CD4-positive, alpha-beta T cell treated with Interleukin-15 for 1 hour (primary cell): ENCODE measurements at regions not wholly inside any gene's neighbourhood (a gene's known extent, or its start where the extent isn't known, plus 50 kb on each side); places are given as distances from the start of the nearest gene placed in this dataset.
A peak's percentile ranks its signal among the peaks of the same experiment; 100 is the strongest.

ENCODE experiments used
- DNase-seq: peaks from one replicate; pipeline ENCODE4 v3.0.0-alpha.2; 2020

DNA sequence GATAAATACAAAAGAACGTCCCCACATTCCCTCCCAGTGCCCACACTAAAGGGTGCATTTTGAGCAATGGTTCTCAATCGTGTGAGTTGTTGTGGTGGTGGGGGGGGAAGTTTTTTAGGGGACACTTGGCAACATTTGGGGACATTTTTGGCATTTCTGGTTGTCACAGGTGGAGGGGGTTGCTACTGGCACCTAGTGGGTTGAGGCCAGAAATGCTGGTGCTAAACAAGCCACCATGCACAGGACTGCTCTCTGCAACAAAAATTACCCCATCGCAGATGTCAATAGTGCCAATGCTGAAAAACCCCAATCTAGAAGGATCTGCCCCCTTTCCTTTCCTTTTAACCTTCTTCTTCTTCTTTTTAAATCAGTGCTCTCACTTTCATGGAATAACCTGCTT is 453.3 kb downstream of the TSHZ3 start:
- DNase-seq, result no peak

DNA sequence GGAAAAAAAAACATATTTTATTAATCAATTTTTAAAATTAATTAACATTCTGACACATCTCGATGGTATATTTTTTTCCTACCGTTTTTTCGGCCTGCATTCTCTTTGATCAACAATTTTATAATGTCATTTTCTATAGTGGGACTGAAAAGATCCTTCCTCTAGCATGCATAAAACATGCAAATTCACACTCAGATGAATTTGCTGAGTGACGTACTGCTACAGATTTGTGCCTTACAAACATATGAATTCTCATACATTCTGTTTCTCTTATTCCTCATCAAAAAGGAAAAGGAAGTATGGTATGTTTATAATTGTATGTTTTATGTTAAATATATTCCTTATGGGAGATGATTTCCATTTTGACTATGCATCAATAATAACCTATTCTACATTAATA is 458.2 kb downstream of the TSHZ3 start:
- no peak for DNase-seq

DNA sequence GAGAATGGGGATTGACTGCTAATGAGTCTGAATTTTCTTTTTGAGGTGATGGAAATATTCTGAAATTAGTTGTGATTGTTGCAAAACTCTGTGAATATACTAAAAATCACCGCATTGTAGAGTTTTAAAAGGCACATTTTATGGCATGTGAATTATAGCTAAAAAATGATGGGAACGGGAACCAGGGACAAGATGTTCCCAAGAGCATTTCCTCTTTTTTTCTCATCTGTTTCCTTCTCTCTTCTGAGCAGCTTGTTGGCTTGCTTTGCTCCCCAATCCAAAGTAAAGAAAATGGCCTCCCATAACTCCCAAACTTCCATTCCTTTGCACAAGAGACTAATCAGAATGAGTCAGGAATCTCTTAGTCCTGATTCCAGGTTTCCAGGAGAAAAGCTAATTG is 459.2 kb downstream of the TSHZ3 start:
- DNase-seq, result no peak

DNA sequence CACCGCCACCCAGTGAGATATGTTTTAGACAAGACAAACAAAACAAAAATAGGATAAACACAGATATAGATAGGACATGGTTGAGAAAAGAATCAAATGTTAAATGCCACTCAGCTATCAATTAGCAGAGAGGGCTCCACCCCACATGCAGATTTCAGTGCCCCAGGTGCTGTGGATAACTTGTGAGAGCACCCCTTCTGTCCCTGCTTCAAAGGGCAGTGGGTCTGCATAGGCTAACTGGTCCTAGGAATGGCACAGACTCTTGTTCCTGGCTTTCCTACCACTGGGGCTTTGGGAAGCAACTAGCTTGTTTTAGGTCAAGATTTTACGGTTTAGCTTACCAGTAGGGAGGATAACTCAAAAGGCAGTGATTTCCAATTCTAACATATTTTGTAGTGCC is 460.3 kb downstream of the TSHZ3 start:
- no peak for DNase-seq

DNA sequence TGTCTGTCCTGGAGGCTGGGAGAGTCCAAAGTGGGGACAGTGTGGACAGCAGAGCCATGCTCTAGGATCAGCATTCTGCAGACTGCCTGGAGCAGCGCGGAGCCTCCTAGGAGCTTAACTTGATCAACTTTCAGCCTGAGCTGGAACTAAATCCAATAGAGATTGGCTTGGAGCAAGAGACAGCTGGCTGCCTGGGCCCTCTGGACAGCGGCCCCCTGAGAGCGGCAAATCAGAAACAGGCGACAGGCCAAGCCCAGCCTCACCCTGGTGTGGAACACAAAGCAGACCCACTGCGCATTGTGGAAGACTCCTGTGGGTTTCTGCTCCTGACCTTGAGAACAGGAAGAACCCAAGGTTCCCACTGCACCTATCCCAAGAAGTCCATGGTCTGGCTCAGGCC is 462.2 kb downstream of the TSHZ3 start:
- DNase-seq, result no peak

DNA sequence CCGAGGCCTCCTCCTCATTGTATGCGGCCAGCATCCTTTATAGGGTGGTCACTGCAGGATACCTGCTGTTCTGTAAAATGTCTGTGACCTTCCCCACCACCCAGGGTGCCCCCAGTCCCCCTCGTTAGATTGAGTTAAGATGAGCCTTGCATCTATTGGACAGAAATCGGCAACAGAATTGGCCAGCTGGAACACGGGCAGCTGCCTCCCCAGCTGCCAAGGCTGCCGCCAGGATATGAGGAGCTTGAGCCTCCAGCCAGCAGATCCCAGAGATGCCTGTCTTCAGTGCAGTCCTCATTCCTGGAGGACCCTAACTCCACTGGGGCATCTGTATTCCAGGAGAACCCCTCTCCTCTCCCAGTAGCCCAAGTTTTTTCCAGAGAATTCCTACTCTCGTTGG is 463.0 kb downstream of the TSHZ3 start:
- DNase-seq, result no peak

DNA sequence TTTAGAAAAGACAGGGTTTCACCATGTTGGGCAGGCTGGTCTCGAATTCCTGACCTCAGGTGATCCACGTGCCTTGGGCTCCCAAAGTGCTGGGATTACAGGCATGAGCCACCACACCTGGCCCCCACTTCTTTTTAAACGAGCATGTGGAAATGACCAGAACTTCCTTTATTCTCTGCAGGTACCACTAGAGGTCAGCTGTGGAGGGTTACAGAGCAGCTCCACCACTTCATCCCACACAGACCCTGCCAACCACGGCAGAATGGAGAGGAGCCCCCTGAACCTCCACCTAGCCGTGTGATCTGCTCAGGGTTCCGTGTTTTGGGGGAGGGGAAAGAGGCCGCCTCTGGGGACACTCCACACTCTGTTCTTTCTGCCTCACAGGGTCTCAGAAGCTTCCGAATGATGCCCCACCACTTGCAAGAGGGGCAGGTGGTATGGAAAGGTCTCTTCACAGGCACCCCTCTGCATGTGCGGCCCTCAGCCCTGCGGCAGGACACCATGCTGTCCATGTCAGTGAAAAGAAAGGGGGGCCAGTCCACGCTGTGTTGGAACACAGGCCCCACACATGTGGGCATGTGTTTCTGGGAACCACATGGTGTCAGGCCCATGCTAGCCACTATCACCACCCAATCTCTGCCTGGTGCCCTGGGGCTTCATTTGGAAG is 465.0 kb downstream of the TSHZ3 start:
- no peak for DNase-seq

DNA sequence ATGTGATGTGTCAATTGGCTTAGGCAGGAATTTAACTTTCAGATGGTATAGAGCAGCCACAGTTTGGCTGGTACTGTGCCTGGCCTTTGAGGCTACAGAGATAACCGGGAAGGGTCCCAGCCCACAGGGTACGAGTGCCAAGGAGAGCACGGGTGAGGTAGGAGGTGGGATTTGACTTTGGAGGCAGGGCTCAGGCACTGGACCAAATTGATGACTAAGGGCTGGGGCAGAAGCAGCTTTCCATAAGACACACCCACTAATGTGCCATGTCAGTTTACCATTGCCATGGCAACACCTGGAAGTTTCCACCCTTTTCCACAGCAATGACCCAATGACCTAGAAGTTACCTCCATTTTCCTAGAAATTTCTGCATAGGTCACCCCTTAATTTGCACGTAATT is 466.2 kb downstream of the TSHZ3 start:
- no peak for DNase-seq

DNA sequence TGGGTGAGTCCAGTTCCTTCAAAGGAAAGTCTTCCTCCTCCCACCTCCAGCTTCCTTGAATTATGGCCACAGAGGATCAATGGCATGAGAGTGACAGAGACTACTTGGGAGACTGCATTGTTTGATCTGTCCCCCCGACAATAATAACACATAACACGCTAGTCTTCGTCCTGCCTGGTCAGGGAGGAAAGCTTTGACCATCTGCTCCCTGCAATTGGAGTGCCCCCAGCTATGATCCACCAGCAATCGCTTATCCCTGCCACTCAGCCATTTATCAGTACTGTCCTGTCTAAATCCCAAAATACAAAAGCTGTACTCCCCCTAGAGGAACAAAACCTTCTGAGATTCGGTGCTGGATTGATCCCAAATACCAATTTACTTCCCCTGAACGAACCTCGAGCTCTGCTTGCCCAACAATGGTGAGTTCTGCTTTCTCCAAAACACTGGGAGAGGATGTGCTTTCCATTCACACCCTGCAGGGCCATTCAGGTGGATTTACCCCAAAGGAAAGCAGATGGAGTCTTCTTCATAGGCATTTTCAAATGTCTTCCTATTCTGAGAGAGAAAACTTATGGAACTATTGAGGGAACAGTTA is 466.7 kb downstream of the TSHZ3 start:
- no peak for DNase-seq

DNA sequence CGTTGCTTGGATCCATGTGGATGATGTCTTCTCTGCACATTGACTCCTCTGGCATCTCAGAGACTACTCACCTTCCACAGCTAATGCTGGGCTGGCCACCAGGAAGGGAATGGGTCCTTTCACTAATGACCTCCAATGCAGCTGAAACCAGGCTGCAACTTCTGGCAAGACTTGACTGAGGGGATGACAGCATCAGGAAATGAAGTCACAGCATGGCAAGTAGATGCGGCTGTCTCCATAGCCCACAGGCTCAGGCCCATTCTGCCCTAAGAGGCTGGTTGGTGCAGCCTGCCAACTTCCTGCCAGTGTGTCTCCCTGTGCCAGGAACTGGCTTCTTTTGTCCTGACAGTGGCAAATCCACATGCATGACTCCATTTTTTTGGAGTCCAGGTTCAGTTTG is 467.3 kb downstream of the TSHZ3 start:
- DNase-seq, result no peak

DNA sequence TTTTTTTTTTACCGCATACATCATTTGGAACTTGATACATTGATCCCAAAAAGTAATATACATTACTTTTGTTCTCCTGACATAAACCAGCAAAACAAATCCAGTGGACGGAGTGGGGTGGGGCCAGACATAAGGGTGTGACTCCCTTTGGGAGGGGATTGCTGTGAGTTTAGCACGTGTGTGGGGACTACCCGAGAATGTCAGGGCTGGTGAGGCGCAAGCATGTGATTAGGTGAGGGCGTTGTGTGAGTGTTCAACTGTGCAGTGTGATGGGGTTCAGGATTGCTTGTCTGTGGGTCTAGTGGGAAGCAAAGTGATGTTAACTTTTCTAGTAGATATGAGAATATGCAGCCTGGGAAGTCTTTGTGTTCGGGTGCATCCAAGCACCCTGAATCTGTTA is 468.0 kb downstream of the TSHZ3 start:
- DNase-seq, result no peak

DNA sequence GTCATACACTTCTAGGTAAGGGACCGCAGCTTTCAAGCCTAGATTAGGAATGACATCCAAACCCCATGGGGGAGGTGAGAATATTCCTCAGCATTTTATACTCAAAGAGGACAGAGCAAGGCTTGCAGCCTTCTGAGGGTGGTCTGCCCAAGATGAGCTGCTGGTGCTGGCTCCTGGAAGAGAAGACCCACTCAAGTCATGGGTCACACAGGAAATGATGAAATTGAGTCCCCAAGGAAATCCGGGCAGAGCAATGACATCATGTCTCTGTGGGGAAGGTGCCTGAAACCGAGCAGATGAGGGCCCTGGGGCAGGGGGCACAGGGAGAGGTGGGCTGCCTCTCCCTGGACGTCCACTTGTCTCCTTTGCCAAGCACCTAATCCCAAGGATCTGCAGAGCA is 468.7 kb downstream of the TSHZ3 start:
- DNase-seq, result no peak

DNA sequence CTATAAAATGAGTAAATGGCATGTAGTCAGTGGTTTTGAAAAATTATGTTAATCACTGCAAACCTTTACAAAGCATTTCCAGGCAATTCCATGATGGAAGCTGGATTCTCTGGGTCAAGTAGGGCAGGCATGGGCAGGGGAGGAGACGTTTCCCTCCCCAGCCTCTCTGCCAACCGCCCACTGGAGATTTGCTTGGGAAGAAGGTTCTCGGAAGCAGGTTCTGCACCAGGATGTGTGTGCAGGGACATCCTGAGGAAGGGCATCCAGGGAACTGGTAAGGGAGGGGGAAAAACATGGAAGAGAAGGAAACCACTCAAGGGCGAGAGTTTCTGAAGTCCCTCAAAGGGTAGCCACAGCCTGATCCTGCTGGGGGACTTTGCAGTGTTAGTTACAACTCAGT is 469.1 kb downstream of the TSHZ3 start:
- no peak for DNase-seq

DNA sequence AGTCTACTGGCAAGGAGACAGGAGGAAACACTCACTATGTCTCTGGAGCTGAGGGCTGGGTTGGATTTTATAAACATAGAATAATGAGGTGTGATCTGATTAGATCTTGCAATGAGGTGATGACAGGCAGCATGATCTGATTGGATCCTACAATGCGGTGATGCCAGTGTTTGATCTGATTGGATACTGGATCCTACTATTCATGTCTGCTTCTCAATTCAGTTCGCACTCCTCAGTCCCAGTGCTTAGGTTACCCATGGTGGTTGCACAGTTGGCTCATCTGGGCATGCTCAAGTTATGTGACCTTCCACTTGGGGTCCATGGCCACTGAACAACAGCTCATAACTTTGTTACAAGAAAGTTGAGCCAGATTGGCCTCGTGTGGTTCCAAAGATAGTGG is 469.5 kb downstream of the TSHZ3 start:
- no peak for DNase-seq

DNA sequence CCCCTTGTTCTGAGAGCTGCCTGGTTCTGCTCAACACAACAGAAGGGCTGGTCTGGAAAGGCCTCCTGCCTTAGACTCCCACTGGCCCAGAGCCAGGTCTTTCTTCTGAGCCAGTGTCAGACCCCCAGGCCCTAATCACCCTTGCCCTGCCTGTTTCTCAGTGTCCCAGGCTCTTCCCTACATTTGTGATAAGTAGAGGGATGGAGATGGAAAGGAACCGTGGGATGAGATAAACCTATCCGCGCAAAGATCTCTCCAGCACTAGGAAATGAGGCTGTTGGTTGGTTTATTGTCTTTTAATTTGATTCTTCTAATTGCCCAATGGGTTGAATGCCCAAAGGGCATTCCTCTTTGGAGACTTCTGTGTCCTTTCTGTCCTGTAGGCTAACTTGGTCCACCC is 470.0 kb downstream of the TSHZ3 start:
- DNase-seq, result no peak

DNA sequence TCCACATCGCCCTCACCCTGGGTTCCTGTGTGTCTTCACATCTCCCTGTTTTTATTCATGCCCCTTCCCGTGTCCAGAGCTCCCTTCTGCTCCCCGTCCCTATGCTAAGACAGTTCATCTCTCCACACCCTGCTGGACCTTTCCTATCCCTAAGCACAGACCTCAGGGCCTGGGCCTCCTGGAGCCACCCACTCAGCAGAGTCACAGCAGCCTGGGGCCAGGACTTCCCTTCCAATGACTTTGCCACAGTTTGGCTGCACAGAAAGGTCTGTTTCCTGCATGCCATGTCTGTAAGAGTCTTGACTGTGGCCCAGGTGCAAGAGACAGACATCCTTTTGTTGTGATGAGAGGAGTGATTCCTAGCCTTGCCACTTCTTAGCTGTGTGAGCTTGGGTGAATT is 470.7 kb downstream of the TSHZ3 start:
- no peak for DNase-seq

DNA sequence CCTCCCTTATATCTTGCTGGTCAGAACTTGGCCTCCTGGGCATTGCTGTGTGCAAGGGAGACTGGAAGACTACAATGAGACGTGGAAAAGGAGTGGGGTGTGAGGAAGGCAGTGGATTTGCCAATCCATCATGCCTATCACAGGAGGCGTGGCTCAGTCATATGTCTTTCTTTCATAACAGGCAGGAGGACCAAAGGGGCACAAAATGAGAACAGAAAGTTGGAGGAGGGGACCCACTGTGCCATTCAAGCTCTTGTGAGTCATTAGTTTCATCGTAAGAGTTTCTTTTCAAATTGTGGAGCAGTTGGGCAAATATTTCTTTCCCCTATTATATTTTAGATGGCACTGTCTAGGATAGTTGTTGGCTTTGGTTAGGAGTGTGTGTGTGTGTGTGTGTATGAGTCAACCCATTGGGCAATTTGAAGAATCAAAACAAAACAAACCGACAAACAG is 471.5 kb downstream of the TSHZ3 start:
- DNase-seq, result peak; percentile 37

DNA sequence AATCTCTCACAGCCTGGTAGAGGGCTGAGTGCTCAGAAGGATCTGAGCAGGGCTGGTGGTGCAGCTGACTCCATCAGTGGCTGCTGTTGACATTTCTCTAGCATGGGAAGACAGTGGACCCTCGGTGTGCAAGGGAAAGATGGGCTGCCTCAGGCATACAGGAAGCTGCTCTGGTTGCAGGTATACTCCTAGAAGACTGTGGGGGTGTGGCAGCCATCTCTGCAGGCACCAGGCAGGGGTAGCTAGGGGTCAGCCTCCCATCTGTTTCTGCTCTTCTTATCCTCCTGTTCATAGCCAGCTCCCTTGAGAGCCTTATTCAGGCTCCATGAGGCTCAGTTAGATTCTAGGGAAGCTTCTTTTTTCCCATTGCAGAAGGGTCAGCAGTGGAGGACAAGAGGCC is 475.5 kb downstream of the TSHZ3 start:
- DNase-seq, result no peak

DNA sequence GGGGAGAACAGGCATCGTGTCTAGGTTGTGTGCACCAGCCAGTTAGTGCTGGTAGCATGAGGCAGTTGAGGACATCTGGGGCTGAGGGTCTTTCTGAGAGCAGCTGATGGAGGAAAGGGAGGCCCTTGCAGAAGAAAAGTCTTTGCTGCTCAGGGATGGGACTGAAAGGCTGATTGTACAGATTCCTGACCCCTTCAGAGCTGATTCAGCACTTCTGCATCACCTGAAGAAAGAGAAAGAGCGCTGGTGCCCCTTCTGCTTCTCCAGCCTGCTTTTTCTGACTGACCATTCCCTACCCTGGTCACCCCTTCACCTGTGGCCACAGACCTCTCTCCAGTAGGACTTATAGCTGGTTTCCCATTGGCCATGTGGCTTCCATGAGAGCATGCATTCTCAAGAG is 476.2 kb downstream of the TSHZ3 start:
- DNase-seq, result no peak

DNA sequence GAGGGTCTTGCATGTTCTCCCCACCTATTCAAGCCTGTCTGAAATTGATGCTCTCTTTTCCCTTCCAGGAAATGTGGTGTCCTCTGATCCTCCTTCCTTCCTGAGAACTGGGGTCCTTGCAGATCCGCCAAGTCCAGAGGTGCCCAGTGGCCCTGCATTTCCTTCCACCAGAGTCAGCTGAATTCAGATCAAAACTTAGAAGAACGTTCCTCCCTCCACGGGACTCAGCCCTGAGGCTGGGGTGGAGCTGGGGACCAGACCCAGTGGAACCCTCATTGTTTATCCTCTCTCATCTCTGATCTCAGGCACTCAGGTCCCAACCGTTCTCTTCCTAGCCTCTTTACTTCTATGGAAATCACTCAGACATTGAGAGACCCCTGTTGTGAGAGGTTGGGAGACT is 477.3 kb downstream of the TSHZ3 start:
- no peak for DNase-seq

DNA sequence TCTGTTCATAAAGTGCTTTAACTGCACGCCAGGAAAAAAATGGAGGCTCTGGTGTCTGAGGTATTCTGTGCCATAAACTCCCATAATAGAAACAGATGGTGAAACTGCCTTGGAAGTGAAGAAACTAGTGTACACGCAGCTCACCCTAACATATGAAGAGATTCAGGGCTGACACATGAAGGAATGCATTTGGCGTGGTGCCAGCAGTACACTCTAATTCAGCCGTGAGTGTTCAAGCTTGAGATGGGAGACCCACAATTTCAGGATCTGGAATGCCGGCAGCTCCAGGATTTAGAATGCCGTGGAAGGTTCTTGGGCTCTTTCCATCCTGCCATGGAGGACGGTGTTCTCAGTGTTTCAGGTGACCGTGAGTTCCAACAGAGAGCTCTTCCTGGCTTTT is 478.4 kb downstream of the TSHZ3 start:
- no peak for DNase-seq

DNA sequence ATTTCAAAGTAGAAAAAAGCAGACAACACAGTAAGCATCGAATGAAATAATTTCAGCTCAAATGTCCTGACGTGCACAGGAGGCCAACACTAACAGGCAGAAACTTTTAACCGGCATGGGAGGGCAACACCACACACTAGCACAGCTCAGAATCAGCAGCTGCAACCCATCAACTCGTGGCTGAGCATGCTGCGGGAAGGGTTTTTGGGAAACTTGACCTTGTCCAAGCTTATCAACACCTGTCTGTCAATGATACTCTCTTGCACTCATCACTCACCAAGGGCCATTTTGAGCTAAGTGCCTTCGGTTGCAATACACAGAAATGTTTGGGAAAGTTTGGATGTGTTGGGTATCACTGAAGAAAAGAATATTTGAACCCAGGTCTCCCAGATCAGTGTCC is 483.7 kb downstream of the TSHZ3 start:
- no peak for DNase-seq

DNA sequence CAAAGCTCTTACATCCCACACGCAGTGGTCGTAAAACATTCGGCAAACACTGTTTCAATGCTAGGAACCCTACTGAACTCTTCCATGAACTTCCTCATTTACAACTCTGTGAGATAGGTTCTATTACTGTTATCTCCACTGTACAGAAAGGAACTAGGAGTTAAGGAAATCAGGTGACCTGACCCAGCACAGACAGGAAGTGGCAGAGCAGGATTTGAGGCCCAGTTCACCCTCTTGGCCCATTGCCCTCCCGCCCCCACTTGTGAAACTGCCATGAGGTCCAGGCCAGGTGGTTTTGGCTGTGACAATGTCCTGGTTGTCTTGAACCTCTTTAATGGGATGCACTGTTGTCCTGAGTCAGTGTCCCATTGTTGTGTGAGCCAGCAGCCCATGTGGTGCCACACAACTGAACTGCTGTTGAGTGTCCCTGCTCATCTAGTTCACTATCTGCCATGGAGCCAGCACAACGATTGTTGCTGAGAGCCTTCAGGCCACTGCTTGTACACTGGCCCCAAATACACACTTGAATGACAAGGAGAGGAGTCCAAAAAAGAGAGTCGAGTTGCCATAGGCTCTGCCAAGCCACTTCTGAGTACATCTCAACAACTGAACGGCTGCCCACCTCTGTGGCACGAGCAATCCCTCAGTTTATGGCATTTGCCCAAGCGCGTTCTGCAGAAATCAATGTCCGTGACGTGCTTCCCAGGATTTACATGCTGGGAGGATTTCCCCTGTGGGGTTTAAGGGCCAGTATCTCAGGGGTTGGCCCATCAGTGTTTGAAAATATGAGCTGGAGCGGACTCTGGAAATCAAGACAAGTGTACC is 484.6 kb downstream of the TSHZ3 start:
- DNase-seq, result no peak

DNA sequence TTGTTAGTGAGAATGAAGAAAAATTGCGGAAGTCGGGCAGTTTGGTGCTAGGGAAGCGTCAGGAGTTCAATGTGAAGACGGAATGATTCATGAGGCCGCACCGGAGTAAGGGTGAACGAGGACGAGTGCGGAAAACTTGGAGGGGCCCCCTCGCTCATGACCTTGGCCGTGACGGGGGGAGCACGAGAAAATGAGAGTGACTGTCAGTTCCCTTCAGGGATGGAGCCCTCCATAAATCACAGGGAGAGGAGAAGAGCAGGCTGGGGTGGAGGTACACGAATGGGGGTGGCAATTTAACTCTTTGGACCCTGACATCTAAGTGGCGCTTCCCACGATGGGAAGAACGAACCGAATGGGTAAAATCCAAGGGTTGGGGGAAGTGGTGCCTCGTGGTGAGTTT is 486.4 kb downstream of the TSHZ3 start:
- no peak for DNase-seq
